AML-193 (cell line): ENCODE measurements at regions not wholly inside any gene's neighbourhood (a gene's known extent, or its start where the extent isn't known, plus 50 kb on each side); places are given as distances from the start of the nearest gene placed in this dataset.

Experiments used
- DNase-seq, 2 experiments: peaks; one replicate each; lab custom pipeline; 2025; lab: John Stamatoyannopoulos, UW

DNA sequence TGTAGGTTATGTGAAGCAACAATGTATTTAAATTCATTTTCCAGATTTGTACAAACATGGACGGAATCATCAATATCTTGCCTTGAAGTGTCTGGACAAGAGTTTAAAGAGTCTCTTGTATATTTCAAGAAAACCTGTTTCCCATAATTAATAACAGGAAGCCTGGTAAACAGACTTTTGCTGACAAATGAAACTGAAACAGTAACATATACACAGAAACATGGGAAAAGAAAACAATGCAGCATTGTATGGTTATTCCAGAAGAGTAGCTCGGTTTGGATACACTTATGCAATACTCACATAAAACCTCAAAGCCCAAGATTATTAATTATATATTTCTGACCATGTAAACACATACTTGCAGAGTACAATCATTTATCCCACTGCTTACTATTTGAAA is 265.5 kb downstream of the PTPRC start:
- DNase-seq = no peak

DNA sequence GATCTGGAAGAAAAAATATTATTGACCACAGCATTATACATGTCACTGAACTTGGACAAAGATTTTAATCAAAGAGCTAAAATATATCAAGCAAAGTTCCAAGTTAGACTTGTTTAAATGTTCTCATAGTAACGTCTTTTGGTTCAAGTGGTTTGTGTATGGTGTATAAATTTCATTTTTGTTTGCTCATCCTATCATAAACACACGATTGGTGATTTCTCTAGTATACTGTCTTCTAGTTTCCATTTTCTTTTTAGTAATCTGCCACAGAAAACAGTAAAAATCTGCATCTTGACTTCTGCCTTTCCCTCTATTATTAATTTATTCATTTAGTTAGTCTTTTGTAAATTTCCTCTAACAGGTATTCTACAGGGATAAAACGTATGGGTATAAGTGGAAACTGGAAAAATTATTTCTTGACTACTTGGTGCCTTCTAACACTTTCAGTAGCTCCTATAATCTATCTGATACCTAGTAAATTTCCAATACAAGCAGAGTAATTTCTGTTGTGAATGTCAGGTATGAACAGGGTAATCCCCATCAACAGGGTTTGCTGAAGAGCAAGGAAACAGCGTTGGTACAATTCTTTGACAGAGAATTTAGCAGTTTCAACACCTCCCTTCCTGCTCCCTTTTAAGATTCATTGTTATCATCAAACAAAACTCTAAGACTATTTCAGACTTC is 268.0 kb downstream of the PTPRC start:
- no peak for DNase-seq

DNA sequence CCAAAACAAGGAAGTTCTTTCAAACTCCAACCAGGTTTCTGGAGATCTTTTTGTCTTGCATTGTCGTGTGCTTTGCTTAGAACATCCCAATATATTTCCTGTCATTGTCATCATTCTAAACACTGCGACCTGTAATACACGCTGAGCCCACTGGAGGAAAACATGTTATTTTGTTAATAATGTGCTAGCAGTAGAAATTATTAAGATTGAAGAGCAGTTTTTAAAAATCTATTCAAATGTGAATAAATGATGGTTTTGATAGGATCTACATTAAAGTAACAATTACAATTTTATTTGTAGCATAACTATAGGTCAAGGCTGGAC is 268.5 kb downstream of the PTPRC start:
- no peak for DNase-seq

DNA sequence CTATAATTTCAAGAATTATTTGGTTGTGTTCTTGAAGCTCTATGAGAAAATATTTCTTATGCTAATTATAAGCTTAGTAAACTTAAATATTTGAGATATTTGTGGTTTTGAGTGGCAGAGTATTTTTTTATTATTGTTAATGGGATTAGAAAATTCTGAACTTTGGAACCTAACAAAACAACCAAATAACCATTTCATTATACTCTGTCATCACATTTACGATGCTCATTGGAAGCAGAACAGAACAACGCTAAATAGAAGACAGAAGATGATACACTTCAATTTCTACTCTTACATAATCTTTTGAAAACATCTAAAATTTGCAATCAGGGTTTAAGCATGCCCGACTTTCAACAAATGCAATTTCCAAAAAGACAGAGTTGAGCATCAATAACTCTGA is 270.2 kb downstream of the PTPRC start:
- DNase-seq = no peak

DNA sequence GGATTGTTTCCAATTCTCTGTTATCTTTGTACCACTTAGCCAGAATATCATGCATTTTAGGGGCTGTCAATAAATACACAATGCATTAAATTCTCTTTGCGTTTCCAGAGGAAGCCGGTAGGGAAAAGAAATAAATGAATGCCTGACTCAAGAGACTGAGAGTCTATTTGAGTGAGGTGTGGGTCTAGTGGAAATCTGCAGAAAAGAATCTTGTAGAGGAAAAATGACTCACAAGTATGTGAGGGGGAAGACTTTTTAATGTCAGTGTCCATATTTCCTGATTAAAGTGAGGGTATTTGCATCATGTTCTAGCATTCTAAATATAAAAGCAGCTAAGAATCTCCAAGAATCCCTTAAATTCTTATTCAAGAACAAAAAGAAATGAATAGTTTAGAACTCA is 271.1 kb downstream of the PTPRC start:
- no peak for DNase-seq

DNA sequence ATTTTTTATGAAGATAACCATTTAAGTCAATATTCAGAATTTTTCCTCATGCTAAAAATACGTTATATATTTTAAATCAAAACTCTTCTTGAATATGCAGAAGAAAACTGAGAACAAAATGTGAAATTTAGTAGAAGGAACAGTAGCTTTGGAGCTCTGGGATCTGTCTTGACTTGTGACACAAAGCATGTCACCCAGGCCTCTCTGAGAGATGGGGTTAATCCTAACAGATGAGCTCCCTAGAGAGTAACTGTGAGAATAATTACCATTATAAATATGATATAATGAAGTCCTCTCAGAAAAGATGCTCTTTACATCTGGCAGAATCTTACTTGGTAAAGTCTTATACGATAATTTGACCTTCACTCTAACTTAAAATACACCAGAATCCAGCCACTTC is 272.0 kb downstream of the PTPRC start:
- DNase-seq = no peak

DNA sequence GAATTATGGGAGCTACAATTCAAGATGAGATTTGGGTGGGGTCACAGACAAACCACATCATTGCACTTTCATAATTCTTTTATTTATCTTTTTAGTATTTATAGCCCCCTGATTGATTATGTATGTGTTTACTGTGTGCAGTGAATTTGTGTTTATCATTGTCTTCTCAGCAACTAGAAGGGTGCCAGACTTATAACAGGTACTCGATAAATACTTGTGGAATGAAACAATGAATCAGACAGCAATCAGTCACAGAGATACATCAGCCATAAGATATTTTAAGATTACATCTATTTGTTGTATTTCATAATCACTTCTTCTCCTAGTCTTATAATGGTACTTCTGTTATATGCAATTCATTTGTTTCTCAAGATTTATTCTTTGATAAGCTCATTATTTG is 273.2 kb downstream of the PTPRC start:
- DNase-seq = no peak

DNA sequence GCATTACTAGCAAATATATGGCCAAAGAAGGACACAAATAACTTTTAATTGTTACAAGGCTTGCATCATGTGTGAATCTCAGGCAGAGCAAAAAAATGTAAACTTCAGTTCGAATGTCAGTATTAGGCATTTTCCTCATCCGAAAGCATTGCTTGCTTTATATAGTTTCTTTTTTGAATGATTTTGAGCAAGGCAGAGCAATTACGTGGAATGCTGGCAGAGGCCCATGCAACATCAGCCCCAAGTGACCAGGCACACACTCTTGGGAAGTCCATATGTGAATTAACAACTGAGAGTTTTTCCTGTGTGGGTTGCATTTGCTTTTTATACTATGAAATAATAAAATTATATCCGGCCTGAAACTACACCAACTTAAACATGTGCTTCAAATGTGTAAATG is 274.8 kb downstream of the PTPRC start:
- DNase-seq = no peak

DNA sequence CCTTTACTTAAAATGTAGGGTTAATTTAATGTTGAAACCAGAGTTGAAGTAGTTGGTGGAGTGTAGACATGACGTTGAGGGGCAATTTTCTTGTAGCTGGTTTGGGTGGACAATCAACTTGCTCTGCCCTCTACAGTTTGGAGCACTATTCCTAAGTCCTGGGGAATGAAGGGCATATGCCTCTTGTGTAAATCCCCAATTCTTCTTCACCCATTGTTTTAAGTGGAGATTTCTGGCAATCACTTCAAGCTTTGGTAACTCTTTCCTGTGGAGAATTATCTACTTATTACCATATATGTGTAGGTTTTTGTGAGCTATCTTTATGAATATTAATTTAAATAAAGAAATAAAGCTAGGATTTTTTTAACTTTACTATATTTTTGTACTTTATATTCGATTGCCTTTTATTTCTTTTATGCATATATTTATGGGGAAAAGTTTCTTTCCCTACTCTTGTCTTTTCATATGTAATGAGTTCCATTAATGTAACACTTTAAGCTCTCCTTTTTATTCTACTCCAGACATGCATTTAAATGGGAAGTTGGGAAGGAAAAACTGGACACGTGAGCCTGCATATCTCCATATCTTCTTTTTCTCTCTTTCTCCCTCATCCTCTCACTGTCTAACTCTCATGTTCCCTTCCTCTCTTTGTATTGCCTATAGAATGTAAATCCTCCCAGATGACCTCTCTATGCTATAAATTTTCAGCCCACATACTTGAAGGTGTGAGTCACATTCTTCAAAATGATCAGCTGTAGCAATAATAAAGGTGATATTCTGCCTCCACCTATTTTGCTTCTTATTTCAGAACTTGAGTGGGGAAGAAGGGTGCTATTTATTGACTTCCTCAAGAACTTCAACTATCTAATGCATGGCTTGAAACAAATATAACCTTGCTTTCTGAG is 276.7 kb downstream of the PTPRC start:
- DNase-seq = no peak

DNA sequence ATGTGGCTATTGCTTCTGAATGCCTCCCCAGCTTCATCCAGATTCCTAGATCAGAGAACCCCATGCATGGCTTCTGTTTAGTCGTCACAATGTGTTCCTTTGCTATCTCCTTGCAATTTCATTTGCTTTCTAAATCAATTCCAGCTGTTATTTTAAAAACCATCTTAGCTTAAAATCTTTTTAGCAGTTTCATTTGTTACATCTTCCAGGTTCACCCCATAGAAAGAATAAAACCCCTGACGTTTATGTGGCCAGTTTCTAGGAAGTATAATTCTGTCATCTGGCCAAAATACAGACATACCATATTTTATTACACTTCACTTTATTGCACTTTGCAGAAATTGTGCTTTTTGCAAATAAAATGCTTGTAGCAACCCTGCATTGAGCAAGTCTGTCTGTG is 278.4 kb downstream of the PTPRC start:
- no peak for DNase-seq

DNA sequence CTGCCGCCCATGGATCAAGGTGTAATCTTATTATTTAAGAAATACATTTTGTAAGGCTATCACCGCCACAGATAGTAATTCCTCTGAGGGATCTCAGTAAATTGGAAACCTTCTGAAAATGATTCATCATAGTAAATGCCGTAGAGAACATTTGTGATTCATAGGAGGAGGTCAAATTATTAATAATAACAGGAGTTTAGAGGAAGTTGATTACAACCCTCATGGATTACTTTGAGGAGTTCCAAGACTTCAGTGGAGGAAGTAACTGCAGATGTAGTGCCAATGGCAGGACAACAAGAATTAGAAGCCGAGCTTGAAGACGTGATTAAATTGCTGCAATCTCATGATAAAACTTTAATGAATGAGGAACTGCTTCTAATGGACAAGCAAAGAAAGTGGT is 280.1 kb downstream of the PTPRC start:
- no peak for DNase-seq

DNA sequence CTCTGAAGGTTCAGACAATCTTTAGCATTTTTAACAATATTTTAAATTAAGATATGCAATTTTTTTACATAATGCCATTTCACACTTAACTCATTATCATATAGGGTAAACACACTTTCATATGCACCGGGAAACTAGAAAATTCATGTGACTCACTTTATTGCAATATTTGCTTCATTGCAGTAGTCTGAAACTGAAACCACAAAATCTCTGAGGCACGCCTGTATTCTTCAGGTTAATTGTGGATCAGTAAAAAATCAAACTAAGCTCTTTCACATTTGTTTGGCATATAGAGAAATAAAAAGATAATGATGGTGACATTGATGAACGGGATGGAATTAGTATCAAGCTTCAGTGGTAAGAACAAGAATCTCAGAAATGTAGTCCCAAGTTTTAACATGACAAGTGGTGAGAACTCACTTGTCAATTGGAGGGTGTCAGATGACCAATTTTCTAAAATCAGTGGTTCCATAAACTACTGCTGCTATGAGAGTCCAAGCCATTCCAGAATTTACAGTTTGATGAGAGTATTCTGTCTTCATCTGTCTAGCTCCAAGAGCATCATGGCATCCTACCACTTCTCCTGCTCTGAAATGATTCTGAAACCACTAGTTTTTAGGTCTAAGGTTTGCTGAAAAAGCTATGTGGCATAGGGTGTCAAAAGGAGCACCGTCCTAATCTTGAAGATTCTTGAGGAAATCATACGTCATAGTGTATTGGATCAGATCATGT is 281.0 kb downstream of the PTPRC start:
- DNase-seq = no peak

DNA sequence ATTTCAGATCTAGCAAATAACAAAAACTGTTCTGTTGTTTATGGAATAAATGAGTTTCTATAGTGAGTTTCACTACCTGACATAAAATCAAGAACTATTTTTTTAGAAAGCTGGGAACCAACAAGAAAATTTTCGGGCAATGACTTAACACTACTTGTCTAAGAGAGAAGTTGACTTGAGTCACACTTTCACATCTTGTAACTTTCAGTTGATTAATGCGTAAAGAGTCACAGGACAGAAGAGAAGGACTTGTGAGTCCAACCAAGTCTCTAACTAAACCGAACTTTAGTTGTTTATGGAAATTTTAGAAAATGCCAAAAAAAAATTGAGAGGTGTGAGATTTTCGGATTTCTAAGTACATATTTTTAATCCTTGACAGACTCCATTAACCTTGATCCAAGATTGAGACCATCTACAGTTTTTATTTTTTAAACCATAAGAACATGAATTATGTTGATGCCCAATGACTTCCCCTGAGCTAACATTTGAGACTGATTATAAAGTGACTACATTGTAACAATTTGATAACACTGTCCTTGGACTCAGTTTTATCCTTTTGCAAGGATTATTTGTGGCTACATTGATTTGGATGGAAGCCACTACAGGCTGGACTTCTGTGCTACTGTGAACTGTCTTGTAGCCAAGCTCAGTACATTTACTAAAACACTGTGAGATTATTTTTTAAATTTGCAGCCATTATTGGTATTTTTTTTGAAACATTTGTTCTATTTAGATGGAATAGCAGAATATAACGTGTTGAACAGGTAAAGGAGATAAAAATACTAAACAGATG is 284.0 kb downstream of the PTPRC start:
- DNase-seq = no peak

DNA sequence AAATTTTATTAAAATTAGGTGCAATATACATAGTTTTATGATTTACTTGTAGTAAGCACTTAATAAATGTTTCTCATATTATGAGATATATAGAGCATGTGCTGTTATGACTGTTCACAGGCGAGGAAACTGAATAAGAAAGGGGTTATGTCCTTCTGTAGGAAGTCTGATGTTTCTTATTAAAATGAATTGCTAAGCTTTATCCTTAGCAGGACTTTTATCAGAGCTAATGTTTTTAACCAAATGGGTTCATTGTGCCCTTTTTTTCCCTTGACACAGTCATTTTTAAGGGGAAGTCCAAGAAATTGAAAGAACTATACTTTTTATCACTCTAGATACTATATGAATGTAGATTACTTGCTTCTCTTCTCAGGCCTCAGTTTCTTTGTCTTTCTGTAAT is 285.2 kb downstream of the PTPRC start:
- DNase-seq = no peak

DNA sequence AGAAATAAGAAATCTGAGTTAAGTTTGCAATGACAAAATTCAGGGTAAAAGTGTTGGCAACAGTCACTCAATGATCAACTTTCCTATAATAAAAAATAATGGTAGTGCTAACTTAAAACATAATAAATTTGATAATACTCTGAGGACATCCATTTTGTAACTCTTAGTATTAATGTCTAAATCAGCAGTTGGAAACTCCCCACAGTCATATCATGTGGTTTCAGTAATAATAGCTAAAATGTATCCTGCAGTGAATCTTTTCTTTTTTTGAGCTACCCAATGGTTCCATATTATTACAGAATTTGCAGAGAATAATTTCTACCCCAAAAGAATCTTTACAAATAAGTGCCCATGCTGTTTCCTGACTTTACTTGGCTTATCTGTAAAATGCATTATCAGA is 286.7 kb downstream of the PTPRC start:
- DNase-seq = no peak

DNA sequence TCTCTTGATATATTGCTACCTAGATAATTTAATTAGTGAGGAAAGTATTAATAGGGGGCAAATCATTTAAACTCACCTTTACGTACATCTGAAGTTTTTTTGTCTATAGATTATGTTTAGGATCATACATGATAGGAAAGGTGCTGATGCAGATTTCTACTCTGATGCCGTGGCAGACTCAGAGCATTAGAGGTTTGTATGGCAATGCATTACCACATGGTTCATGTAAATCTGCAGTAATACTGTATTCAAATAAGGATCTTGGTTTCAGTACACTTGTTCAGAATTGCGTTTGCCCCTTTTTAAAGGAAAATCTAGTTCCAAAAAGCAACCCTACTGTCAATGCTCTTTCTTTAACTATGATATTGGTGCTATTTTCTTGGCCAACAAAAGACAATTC is 288.3 kb downstream of the PTPRC start:
- no peak for DNase-seq

DNA sequence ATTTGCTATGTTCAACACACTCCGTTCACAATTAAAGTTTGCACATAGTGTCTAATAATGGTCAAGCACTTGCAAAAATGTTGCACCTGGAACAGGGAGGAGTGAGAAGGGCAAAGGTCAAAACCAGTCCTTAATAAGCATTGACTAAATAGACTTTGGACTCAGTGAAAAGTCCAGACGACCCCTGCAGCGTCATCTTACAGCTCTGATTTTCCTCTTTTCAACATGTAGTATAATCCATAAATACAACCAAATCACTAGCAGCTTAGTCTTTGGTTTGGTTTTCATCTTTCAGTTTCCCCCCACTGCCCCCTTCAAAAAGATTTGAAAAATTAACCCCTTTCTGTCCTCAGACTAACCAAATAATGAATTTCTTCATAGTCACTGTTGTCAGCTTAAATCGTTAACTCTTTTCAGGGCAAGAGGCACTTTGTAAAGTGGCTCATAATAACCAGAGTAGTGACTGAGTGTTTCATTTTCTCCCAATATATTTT is 290.3 kb downstream of the PTPRC start:
- DNase-seq = no peak

DNA sequence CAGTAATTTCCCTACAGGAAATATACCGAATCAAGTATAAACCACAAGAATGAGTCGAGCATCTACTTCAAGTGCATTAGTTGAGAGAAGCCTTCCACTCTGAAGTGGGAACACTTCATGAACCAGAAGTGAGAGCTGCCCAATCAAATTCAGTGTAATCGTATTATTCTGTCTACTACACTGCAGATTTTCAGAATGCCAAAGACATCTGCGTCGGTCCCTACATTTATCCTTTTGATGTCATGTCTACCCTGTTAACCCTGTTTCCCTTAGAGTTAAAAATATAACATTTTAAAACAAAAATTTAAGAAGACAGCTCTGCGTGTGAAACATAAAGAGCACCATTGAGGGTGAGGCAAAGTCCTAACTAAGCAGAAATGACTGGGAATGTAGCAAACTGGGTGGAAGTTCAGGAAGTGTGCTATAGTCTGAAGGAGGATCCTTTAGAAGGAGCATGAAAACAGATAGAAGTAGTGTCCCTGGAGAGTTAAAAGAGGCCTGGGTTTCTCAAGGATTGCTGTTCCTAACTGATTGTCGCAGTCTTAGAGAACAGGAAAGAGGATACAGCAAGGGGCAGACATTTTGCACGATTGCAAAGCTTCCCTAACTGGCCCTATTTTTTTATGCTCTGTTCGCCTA is 291.2 kb downstream of the PTPRC start:
- peak; percentile 71 to 75 for DNase-seq

DNA sequence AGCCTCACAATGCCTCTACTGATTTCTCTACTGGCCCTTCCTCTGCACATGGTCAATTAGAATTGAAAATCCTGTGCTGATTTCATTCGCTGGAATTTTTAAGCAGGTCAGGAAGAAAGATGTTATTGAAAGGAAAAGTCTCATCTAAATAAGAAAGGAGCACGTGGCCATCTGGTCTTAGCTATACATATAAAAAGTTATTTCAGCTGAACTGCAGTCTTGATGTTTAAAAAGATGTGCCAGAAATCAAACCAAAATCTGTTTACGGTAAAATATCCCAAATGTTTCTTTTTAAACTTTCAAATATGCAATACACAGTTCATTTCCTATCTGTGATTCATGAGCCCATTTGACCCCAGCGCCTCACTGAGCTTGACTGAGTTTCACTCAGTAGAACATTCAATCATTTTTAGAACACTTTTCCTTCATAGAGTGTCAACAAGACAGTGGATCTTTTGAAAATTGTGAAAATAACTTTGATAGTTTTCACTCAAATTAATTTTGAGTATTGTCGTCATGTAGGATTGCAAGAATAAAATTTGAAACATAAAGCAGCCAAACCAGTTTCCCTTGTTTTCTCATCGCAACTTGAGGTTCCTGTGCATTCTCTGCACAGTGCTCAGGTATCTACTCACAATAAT is 293.6 kb downstream of the PTPRC start:
- DNase-seq = no peak

DNA sequence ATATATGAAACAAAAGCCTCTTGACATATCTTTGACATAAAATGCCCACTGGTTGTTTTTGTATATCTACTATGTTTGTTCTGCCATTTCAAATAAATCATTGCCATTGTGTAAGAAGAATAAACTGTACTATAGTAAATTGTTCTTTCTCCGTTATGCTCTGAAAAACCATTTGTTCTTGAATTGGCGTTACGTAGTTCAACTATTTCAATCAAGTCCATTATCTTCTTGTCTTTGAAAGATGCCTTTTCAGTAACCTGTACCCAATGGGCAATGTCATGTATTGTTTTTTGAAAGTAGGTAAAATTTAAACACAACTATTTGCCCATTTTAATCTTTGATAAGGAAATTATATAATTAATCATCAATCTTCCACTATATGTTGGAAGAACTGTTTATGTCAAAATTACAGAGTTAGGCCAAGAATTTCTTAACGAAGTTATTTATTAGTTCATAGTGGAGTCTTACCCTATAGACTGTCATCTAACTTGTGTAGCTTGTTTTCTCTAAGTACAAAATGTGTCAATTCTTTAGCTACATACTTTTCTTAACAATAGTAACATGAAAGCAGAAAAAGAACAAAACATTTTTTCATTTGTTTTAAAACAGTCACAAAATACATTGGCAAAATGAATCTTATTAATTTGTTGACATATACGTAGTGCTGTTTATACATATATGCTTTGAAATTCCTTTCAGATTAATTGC is 294.8 kb downstream of the PTPRC start:
- DNase-seq = no peak
